Stimulated activated CD4-positive, alpha-beta T cell treated with anti-CD3 and anti-CD28 coated beads, TNF-alpha, amount 100 ng/mL, for 1 hour (primary cell): ENCODE measurements at regions not wholly inside any gene's neighbourhood (a gene's known extent, or its start where the extent isn't known, plus 50 kb on each side); places are given as distances from the start of the nearest gene placed in this dataset.
"Not testable (repeated sequence)": the region's sequence is repeated elsewhere in the genome, so short reads cannot be mapped to it uniquely, and the experiment has no call there.

Experiments
- DNase-seq, 3 donors: peaks; one replicate each; pipeline ENCODE4 v3.0.0-alpha.2; 2020; ENCODE audit warnings: low read depth in 3 of 3, low spot score in 1 of 3

DNA sequence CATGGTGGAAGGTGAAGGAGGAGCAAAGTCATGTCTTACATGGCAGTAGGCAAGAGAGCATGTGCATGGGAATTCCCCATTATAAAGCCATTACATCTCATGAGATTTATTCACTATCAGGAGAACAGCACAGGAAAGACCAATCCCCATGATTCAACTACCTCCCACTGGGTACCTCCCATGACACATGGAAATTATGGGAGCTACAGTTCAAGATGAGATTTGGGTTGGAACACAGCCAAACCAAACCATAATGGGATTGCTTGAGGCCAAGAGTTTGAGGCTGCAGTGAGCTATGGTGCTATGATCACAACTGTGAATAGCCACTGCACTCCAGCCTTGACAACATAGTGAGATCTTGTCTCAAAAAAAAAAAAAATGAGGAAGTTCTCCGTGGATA, 581.8 kb downstream of the TAF11L14 start:
- no peak for DNase-seq

DNA sequence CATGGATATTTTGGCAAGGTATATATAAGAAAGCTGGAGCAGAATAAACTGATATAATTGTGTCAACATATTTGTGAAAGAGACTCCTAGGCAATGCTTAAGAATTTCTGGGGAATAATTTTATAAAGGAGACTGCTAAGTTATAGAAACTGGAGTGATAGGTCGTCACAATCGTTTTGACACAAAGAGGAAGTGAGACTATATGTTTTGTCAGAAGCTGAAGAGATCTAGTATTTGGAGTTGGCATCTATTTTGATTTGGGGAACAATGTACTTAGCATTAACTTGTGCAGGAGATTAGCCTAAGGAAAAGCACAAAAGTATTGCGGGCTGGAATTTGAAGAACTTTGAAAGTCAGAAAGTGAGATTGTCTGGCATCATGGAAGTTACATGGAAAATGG, 582.5 kb downstream of the TAF11L14 start:
- no peak for DNase-seq

DNA sequence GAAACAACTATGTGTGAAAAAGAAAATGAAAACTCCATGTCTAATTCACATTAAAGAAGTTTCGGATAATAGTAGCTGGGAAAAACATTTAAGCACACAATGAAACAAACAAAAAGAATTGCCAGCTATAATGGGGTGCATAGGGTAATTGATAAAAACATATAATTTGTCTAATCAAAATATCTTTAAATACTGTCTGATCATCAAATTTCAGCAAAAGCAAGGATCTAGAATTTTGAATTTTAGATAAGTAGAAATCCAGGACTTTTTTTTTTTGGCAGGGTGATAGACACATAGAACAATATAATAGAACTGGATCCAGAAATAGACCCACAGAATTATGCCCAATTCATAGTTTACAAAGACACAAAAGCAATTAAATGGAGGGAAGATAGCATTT, 585.0 kb downstream of the TAF11L14 start:
- no peak for DNase-seq

DNA sequence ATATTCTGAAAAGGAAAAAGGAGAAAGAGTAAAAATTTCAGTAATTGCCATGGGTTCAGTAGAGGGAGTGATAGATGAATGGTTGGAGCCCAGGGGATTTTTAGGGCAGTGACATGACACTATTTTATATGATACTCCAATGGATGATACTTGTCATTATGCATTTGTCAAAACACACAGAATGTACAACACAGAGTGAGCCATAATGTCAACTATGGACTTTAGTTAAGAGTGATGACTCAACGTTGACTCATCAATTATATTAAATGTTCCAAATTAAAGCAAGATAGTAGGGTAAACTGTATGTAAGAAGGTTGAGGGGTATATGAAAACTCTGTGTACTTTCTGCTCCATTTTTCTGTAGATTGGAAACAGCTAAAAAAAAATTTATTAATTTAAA, 586.4 kb downstream of the TAF11L14 start:
- no peak for DNase-seq

DNA sequence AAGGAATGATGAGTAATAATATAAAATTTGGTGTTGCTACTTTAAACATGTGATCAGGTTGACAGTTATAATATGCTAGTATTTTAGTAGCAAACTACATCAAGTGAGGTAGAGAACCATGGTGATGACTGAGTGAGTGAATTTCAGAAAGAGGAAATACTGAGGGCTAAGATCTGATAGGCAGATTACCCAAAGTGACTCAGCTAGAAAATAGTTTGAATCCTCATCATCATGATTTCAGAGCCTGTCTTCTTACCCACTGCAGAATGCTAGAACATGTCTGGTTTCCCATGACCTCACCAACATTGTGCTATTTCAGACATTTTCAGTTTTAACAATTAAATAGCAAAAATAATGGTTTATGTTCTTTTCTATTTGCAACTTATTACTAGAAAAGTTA, 602.1 kb downstream of the TAF11L14 start:
- DNase-seq = no peak

DNA sequence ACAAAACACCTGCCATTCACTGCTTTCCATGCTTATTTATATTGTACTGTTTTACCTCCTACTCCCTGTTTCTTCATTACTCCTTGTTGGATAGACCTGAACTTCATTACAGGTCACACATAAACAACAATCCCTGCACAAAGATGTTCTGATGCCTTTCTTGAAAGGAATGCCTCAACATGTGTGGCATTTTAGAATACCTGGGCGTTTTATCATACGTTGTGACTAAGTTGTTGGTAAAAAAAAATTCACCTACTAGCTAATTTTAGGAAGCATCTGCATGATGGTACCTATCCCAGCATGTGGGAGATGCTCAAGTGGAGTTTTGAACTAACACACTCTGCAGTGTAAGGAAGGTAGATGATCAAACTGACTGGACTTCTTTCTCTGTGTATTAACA, 604.1 kb downstream of the TAF11L14 start:
- no peak for DNase-seq

DNA sequence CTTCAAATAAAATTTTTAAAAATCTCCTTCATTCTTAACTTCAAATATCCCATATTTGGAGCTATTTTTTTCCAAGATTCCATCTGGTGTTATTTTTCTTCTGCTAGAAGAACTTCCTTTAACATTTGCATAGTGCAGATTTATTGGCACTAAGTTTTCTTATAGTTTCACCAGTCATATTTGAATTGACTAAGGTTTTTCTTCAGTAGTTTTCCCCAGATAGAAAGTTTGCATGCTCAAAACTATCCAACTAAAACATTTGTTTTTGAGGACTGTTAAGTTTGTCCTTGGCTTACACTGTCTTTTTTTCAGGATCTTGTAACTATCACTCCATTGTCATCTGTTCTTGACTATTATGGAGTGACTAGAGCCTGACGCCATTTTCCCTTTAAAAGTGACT, 606.7 kb downstream of the TAF11L14 start:
- no peak for DNase-seq

DNA sequence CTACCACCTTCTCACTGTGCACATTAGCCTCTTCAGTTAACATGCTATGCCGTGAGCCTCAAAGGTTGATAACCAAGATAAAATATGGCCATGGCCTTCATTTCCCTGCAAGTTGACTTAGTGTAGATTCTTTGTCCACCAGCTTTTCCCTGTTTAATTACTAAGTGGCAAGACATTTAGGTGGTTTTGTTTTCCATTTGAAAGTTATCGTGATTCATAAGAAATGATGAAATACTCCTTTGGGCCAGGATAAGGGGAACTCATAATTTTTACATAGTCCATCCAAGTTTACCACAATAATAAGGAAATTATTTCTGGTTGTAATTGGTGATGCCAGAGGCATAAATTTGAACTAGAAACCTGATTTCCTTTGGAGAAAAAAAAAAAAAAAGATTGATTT, 609.6 kb downstream of the TAF11L14 start:
- no peak for DNase-seq

DNA sequence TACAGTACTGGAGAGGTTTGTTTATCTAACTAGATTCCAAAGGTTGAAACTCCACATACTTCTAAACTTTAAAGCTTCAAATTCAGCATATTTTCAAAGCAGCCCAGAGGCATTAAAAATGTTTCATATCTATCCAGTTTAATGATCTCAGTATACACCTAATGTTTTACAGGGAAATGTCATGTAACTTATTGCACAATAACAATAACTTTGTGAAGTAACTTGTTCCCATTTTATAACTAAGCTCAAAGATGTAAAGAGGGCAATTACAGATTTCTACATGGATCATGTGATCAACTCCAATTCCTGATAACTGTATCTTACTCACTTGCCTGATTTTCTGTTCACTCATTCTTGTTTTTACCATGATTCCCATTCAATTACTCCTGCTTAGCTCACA, 610.0 kb downstream of the TAF11L14 start:
- no peak for DNase-seq

DNA sequence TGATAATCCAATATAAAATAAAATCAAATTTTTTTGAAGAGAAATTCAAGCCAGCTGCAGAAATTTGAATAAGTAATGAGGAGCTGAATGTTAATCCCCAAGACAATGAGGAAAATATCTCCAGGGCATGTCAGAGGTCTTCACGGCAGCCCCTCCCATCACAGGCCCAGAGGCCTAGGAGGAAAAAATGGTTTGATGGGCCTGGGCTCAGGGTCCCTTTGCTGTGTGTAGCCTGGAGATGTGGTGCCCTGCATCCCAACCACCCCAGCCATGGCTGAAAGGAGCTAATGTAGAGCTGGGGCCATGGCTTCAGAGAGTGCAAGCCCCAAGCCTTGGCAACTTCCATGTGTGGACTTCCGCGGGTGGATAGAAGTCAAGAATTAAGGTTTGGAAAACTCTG, 618.3 kb downstream of the TAF11L14 start:
- no peak for DNase-seq

DNA sequence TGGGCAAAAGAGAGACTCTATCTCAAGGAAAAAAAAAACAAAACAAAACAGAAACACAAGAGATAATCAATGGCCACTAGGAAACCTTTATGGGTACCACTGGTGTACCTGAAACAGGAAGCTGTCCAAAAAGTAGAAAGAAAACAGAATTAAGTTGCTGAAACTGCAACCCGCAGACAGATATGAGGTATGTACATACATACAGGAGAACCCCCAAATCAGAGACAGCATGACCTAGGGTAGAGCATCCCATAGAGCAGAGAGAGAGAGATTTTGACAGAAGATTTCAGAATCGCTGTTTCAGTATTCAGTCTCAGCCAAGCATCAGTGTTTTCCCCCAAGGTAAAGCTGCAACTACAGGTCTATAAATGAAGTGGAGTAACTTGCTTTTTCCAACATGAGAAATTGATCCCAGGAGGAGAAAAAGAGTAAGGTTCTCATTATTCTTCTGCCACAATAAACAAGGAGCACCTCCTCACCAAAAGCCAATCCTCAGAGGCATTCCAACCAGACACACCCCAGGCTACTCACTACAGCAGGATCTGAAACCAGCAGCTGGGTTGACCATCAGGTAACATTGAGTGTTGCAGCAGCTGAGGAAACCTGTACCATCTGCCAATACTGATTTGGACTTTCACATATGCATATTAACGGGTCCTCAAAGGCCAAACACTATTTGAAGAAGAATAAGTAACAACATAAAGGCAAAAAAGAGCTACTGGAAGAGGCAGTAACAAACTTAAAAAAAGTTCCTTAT, 630.0 kb downstream of the TAF11L14 start:
- no peak for DNase-seq

DNA sequence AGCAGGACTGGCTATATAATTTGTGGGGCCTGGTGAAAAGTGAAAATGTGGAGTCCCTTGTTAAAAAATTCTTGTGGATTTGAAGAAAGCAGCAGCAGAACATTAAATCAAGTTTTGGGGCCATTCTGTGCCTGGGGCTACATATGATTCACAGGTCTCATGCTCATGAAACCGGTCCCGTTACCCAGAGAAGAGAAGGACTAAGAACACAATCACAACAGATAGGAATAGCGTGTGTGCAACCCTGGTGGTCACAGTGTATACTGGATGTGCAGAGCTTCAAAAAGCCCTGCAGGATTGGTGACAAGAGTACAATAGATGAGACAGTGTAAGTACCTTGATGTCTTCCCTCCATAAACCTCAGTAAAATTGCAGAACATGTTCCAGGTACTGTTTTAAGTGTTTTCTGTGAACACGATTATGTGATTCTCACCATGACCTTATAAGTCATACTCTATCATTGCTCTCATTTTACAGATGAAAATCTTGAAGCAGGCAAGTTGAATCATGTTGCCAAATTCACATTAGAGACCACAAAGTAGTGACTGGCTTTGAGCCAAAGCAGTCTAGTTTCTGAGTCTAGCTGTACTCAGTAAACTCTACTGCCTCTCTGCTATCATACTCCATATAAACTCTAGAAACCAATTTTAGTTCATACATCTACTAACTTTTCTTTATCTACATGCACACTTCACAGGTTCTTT, 636.5 kb downstream of the TAF11L14 start:
- no peak for DNase-seq

DNA sequence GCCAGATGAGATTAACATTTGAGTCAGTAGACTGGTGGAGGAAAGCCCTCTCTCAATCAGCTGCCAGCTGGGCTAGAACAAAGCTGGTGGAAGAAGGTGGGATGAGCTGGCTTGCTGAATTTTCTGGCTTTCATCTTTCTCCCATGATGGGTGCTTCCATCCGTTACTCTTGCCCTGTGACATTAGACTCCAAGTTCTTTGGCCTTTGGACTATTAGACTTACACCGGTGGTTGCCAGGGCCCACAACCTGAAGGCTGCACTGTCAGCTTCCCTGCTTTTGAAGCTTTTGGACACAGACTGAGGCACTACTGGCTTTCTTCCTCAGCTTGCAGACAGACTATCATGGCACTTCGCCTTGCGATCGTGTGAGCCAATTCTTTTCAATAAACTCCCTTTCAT, 642.7 kb downstream of the TAF11L14 start:
- no peak for DNase-seq

DNA sequence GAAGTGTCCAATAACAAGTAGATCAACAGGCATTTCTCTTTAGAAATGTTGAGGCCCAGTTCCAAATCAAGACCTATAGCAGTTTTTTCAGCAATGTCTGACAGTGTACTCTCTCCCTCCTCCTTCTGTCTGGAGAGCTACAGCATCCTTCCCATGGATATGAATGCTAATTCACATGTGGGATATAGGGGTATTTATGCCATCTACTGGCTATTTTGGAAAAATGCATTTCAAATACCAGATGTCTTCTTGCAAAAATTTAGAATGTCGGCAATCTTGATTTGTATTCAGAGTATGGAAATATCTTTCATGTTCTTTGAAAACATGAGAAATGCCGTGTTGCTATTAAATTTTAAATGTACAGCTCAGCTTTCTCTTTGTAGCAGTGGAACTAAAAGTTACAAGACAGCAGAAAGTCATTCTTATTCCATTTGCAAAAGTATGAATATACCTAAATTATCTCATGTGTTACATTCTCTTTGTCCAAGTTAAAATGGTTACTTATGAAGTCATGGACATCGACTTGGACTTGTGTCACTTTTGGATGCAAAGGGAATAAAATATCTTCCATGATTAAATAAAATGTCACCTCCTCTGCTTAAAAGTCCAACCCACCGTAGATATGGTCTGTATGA, 647.8 kb downstream of the TAF11L14 start:
- DNase-seq = no peak

DNA sequence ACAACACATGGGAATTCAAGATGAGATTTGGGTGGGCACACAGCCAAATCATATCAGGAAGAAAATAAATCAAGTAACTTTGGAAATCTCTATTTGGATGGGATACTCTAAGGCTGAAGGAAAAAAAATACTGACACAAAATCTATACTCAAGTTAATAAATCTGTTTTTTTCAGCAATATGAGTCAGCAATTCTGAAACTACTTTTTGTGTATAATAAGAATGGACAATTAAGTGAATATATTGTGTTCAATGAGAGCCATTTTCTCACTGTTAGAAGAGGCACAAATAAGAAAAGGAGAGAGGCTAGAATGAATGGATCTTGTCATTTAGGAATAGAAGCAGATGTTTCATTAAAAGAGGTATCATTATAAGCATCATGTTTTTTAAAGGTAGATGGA, 651.0 kb downstream of the TAF11L14 start:
- no peak for DNase-seq

DNA sequence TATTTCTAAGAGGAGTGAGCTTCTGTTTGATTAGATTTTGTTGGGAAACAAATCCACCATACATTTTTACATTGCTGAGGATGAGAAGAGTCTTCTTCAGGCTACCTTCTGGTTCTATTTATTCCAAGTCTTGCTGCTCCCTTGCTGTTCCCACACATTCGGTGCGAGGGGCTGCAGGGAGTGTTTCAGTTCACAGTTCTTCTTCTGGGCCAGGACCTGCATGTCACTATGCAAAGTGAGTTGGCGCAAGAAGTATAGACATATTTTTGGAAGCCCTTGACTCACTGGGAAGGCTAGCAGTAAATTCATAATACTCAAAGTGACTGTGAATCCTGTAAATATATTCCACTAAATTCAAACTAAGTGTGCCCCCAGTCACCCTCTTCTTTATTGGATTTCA, 657.9 kb downstream of the TAF11L14 start:
- DNase-seq = no peak

DNA sequence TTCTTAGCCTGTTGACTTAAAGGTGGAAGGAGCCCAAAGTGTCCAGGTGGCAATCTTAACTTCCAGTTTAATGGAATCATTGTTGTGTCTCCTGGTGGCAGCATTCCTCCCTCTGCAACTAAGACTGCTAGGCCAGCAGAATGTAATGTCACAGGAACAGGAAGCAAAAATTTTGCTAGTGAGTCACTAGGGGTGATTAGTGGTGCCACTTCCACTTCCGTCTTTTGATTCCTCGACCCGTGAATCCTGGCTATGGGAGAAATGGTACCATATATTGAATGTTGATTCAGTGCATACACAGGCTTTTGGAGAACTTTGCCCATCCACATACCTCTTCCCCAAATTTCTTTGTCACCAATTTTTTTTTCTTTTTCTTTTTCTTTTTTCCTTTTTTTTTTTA, 661.4 kb downstream of the TAF11L14 start:
- DNase-seq = not testable (repeated sequence)

DNA sequence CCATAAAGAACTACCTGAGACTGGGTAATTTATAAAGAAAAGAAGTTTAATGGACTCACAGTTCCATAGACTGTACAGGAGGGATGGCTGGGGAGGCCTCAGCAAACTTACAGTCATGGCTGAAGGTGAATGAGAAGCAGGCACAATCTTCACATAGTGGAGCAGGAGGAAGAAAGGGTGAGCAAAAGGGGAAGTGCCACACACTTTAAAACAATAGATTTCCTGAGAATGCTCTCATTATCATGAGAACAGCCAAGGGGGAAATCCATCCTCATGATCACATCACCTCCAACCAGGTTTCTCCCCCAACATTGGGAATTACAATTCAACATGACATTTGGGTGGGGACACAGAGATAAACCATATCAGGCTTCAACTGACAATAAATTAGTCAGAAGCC, 664.9 kb downstream of the TAF11L14 start:
- no peak for DNase-seq

DNA sequence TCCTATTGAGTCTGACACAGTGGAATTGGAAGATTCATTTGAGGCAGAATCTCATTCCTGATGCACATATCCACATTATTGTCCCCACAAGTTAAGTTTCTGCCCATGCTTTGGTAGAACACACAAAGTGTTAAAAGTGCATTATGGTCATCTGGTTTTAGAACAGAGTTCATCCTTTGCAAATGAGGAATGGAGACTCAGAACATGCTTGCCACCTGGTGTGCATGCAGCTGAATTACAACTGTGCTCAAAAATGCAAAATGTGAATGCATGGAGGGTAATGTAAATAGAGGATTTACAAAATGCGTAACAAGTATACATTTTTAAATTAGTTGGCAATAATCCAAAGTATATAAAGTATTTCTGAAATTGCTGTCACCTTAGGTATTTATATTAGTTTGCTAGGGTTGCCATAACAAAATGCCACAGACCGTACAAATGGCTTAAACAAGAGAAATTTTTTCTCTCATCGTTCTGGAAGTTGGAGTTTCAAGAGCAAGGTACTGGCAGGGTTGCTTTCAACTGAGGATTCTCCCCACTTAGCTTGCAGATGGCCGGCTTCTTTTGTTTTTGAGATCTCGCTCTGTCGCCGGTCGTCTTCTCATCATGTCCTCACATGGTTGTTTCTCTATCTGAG, 671.1 kb downstream of the TAF11L14 start:
- no peak for DNase-seq

DNA sequence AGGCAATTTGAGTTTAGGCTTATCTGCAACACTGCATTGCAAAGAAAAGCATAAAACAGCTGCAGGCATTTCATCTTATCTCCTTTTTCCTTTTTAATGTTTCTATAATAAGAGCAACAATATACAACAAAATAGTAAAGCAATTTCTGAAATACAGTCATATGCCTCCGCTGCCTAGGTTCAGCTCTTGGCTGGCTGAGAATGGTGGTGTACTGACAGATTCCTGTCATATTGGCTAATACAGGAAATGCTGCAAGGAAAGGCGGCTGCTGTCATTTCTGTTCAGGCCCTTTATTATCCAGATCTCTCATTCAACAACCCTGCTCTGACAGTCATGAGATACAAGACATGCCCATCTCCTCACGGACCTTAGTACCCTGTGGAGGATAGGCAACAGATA, 677.0 kb downstream of the TAF11L14 start:
- DNase-seq = no peak

DNA sequence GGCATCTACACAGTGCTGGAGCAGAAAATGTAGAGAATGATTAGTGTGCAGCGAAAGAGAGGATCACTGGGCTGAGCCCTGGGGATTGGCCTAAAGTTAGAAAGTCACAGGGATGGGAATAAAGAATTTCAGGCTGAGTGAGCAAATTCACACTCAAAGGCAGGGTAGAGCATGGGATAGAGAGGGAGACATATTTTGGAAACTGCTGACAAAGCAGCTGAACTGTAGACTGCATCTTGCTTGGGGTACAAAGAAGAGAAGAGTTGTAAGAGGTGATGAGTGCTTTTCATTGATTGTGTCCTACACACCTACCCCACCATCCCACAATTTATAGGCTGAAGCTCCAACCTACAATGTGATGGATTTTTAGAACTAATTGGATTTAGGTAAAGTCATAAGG, 677.8 kb downstream of the TAF11L14 start:
- DNase-seq = no peak

DNA sequence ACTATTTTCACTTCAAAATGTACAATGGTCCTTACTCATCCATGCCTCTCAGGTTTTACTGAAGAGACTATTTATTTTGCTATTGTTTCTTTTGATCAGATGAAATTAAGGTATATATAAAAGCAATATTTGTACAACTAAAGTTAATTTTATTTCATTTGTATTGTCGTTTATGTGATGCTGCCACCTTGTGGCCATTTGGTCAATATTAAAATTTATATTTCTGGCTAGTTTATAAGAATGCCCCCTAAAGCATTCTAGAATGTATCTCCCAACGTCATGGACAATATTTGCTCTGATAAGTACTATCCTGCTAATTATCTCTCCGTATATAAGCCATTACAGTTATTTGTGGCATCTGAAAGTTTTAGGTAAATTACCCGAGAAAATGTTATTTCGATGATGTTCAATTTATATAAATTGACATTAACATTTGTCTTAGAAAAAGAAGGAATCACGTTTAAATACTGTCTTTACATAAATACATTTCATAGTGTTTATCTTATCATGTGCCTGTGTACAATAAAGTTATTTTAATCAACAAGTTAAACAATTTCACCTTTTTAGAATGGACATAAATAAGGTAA, 680.0 kb downstream of the TAF11L14 start:
- DNase-seq = no peak
